HG03103 (cell line): ENCODE measurements at regions not wholly inside any gene's neighbourhood (a gene's known extent, or its start where the extent isn't known, plus 50 kb on each side); places are given as distances from the start of the nearest gene placed in this dataset.

Experiments
- ATAC-seq: cut with Tn5 transposase; IDR thresholded peaks from one replicate; pipeline ENCODE4 v1.9.1; 2021; ENCODE audit warnings: low read depth; ENCODE audit not compliant: unreplicated experiment

- no peak for ATAC-seq
Observed at GRCh38 chr2:138985881-138986280, 205.7 kb upstream of the NXPH2 start.

- no peak for ATAC-seq
Observed at GRCh38 chr2:138979131-138979785, 199.1 kb upstream of the NXPH2 start.

GRCh38 chr2:138974651-138975050, 194.5 kb upstream of the NXPH2 start:
- no peak for ATAC-seq

GRCh38 chr2:138964418-138964817, 184.2 kb upstream of the NXPH2 start:
- no peak for ATAC-seq

- ATAC-seq: no peak
Observed at GRCh38 chr2:138962686-138963085, 182.5 kb upstream of the NXPH2 start.

GRCh38 chr2:138960191-138960590, 180.0 kb upstream of the NXPH2 start:
- ATAC-seq: no peak

- no peak for ATAC-seq
Observed at GRCh38 chr2:138959031-138959430, 178.8 kb upstream of the NXPH2 start.

GRCh38 chr2:138956116-138956515, 175.9 kb upstream of the NXPH2 start:
- no peak for ATAC-seq

GRCh38 chr2:138950486-138950885, 170.3 kb upstream of the NXPH2 start:
- no peak for ATAC-seq

- no peak for ATAC-seq
Observed at GRCh38 chr2:138949517-138949916, 169.3 kb upstream of the NXPH2 start.

GRCh38 chr2:138948070-138948539, 167.9 kb upstream of the NXPH2 start:
- ATAC-seq: peak; percentile 81

- ATAC-seq: no peak
Observed at GRCh38 chr2:138943470-138943869, 163.3 kb upstream of the NXPH2 start.

- ATAC-seq: no peak
Observed at GRCh38 chr2:138942466-138942865, 162.3 kb upstream of the NXPH2 start.

GRCh38 chr2:138931284-138932256, 151.4 kb upstream of the NXPH2 start:
- no peak for ATAC-seq

- ATAC-seq: no peak
Observed at GRCh38 chr2:138930571-138930970, 150.4 kb upstream of the NXPH2 start.

GRCh38 chr2:138928374-138929021, 148.3 kb upstream of the NXPH2 start:
- ATAC-seq: no peak

GRCh38 chr2:138922973-138923563, 142.9 kb upstream of the NXPH2 start:
- ATAC-seq: no peak

- no peak for ATAC-seq
Observed at GRCh38 chr2:138919120-138919747, 139.0 kb upstream of the NXPH2 start.

GRCh38 chr2:138910427-138910826, 130.2 kb upstream of the NXPH2 start:
- no peak for ATAC-seq

GRCh38 chr2:138906549-138906948, 126.4 kb upstream of the NXPH2 start:
- ATAC-seq: no peak
